EH (cell line): ENCODE measurements at regions not wholly inside any gene's neighbourhood (a gene's known extent, or its start where the extent isn't known, plus 50 kb on each side); places are given as distances from the start of the nearest gene placed in this dataset.
"Not testable (repeated sequence)": the region's sequence is repeated elsewhere in the genome, so short reads cannot be mapped to it uniquely, and the experiment has no call there.

Experiments
- DNase-seq: peaks from one replicate; pipeline ENCODE4 v3.0.0-alpha.2; 2015; ENCODE audit warnings: low read depth

- DNase-seq = no peak
These were observed 493.0 kb downstream of the PLCL1 start for GRCh38 chr2:198297350-198297749.

DNA sequence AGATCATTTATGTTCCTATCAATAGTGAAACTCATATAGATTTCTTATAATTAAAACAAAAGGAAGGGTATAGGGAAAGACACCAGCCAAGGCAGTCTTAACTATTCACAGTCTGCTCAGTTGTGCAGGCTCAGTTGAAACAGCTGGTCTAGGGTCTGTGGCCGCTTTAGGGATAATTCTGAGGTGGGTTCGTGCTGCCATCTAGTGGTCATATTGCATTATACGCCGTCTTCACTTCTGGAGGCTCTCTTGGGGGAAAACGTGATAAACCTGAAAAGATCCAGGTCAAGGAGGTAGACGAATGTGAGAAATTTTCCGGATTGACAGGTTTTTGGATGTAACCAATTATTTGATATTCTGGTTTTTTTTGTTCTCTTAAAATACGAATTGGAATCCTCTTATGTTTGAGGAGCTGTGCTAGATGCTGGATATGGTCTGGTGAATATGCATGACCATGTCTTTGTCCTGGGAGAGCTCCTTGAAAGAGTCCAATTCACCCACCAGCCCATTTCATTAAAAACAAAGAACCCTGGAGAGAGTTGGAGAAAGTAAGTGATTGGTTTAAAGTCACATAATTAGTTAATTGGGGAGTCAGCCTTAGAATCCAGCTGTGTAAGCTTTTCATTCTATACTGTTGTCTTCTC, 492.4 kb downstream of the PLCL1 start:
- peak; percentile 50 for DNase-seq

DNA sequence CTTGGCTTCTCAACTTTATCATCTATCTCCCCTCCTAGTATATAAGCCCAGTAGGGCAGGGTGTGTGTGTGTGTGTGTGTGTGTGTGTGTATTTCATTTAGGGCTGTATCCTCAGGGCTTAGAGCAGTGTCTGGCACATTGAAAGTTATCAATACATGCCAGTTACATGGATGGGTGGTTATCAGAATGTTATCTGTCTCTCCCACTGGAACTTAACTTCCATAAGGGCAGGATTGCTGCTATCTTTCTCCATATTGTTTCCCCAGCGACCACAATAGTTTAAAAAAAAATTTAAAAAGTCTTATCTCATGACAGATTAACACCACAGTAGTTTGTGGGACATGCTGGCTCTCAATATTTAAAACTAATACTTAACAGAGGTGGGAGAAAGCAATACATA, 488.9 kb downstream of the PLCL1 start:
- DNase-seq = no peak

DNA sequence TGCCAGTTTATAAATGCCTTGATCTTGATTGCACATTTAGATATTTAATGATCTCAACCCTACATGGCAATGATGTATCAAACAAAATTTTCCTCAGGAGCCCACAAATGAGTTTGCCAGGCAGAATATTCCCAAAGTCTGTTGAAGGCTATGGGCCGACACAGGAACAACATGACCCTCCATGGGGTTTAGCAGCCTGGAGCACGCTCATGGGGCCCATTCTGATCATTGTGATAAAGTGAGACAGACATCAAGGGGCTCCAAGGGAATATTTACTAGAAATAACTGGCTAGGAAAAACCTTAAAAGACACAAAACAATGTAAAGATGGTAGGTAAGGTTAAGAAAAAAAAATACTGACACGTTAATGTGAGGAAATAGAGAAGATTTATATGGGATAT, 485.4 kb downstream of the PLCL1 start:
- DNase-seq = no peak

GRCh38 chr2:198287706-198288105, 483.3 kb downstream of the PLCL1 start:
- no peak for DNase-seq

DNA sequence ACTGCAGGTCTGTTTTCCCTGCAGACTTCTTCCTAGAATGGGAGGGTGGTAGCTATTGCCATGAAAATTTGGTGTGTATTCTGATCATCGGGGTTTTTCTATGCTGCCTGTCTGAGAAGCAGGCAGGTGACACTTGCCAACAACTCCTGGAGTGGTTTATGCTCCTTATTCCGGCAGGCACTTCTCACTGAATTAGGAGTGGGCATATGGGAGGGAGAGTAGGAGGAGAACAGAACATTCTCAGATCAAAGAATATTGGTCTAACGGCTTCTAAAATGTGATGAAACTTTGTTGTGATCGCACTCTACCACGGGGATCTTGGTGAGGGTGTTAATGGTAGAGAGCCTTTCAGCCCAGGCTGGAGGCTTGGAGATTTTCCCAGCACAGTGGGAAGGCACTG, 480.8 kb downstream of the PLCL1 start:
- DNase-seq = no peak

GRCh38 chr2:198283146-198283545, 478.8 kb downstream of the PLCL1 start:
- peak; percentile 1 for DNase-seq

DNA sequence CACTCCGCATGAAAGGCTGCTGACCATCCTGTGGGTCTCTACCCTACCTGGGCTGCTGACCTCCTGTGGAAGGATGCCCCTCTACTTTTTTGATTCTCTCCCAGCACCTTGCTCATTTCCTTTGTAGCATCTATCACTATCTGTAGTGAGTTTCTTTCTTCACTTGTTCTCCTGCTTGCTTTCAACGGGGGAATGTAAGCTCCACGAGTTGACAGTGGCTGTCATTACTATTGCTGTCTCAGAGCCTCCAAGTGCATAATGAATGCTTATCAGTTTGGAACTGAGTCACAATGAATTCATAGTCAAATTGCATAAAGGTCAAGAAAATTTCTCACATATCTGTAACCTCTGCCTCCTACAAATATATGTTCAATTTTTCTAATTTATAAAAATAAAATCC, 477.7 kb downstream of the PLCL1 start:
- no peak for DNase-seq

DNA sequence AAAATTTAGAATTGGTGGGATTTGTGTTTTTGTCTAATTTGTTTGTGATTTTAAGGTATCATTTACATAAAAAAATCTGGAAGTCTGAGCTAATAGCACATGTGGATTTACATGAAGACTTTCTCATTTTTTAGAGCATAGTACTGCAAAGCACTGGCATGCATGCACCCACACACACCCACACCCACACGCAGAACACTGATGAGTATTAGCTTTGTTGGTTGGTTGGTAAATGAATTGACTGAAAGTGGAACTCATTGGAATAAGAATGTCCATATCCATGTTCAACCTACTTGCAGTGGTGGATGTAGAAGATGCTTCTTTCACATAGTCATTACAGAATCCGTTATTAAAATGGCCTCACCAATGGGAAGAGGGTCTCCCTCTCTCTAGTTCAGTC, 475.8 kb downstream of the PLCL1 start:
- DNase-seq = no peak

GRCh38 chr2:198279026-198279425, 474.6 kb downstream of the PLCL1 start:
- DNase-seq = no peak

DNA sequence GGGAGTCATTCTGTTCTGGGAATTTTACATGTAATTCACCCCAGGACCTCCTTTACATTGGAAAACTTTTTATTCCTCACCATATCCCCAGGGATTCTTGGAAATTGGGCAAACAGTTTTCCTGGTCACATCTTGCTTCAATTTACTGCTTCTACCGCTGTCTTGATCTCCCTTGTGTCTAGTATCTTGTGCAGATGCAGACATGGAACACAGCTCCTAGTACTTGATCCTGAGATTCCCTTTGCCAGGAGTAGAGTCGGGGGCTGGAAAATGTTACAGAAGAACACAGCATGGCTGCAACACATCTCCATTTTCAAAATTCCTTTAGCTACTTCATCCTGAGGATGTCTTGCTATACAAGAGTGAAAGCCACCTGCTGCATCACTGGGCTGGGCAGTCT, 472.8 kb downstream of the PLCL1 start:
- DNase-seq = no peak

GRCh38 chr2:198273660-198274059, 469.3 kb downstream of the PLCL1 start:
- DNase-seq = no peak

DNA sequence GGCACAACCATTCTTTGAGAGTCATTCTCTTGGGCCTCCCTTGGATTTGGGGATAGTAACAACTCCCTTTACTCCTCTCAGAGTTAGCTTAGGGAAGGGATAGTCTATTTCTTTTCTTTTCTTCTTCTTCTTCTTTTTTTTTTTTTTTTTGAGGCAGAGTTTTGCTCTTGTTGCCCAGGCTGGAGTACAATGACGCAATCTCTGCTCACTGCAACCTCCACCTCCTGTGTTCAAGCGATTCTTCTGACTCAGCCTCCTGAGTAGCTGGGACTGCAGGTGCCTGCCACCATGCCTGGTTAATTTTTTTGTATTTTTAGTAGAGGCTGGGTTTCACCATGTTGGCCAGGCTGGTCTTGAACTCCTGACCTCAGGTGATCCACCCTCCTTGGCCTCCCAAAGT, 465.8 kb downstream of the PLCL1 start:
- DNase-seq = not testable (repeated sequence)

DNA sequence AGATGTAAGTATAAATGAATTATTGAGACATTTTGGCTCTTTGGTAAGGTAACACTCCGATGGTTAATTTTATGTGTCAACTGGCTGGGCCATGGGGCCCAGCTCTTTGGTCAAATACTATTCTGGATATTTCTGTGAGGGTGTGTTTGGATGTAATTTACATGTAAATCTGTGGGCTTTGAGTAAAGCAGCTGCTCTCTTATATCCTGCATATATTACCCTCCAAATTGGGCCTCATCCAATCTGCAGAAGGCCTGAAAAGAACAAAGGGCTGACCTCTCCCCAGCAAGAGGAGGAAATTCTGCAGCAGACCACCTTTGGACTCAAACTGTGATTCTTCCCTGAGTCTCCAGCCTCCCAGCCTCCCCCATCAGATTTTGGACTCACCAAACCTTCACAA, 464.1 kb downstream of the PLCL1 start:
- no peak for DNase-seq

DNA sequence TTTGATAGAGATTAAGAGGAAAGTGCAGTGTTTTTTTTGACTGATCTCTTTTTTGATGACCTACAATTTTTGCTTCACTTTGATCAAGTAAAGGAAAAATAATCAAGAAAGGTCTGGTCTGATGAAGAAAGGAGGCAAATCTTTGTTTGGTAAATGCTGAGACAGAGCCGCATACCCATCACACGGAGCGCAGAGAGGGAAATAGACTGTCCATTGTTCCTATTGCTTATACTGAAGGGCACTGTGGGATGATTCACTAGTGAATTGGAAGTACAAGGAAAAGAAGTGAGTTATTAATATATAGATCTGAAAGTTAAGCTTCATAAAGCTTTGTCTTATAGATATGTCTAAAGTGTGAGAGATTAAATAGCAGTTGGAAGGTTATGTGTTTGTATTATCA, 455.1 kb downstream of the PLCL1 start:
- no peak for DNase-seq

DNA sequence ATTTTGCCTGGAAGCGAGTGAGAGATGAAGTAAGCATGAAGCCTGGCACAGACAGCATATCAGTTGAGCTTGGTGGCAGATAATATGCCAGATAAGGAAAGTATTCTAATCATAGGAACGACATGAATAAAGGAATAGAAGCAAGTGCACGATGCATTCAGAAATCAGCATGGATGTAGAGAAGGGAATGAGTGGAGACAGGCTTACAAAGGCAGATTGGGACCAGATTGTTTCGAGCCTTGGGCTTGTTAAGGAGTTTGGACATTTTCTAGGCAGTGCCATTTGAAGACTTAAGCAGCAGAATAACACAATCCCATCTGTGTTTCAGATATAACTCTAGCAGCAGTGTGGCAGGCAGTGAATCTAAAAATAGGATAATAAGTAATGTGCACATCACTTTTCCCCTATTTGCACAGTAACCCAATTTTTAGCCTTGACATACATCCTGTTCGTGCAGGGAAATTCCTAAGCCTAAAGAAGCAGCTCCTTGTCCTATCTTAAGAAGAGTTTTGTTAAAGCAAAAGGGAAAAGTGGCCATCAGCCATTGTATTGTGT, 450.2 kb downstream of the PLCL1 start:
- DNase-seq = no peak

DNA sequence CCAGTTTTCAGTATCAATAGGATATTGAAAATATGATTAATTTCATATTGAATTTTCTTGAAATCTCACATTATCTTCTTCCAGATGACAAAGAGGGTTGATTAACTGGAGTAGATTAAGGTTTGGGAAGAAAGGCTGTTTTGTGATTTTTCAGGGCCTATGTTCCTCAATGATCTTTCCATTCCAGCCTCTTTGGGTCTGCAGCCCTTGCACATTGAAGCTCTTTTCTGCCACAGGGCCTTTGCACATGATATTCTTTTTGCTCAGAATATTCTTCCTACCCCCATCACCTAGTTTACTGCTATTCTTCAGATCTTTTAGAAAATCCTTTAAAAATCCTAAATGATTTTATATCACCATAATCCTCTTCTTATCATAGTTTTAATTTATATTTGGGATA, 449.6 kb downstream of the PLCL1 start:
- DNase-seq = no peak

- DNase-seq = no peak
These were observed 448.1 kb downstream of the PLCL1 start for GRCh38 chr2:198252472-198252871.

DNA sequence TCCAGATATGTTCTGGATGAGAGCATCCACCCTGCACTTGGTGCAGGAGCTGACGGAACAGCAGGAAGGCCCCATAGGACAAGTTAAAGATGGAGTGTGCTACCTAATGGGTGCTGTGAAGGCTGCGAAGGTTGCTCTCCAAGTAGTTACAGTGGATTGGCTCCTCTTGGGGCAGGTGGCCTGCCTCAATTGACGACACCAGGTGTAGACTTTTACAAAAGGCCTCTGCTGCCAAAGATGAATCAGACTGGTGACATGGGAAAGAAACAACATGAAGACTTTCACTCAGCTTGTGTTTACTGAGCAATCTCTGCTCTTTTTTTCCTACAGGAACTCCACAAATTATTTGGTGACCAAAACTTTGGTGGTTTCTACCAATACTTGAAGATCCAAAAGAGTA, 437.7 kb downstream of the PLCL1 start:
- no peak for DNase-seq

GRCh38 chr2:198238429-198238828, 434.0 kb downstream of the PLCL1 start:
- no peak for DNase-seq

- no peak for DNase-seq
These were observed 431.9 kb downstream of the PLCL1 start for GRCh38 chr2:198236338-198236737.

- DNase-seq = no peak
These were observed 427.9 kb downstream of the PLCL1 start for GRCh38 chr2:198232281-198232680.

- no peak for DNase-seq
These were observed 427.2 kb downstream of the PLCL1 start for GRCh38 chr2:198231562-198231961.
